ENCODE measurements at regions not wholly inside any gene's neighbourhood (a gene's known extent, or its start where the extent isn't known, plus 50 kb on each side); places are given as distances from the start of the nearest gene placed in this dataset.

DNA sequence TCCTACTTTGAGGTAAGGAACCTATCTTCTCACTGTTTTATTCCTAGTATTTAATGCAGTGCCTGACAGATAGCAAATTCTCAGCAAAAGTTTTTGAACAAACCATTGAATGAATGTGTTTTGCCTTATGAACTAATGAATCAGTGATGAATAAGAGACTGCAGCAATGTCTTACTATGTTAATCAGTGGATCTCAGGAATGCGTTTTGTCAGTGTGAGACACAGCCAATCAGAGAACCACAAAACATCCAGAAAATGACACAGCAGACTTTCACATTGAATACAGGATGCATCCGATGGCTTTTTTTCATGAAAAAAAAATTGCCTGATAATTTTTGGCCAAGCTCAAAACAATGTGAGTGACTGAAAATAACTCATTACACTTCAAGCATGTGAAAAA, 270.5 kb downstream of the BMP2 start:
- Mint-ChIP-seq H3K27me3 (ENCODE audit: insufficient read depth) (no peaks in the 10 kb centered on the region), H3K4me3 (no peak overlapping the region), H3K4me1 (ENCODE audit: low read depth) (no peaks in the 10 kb centered on the region), H3K36me3 (ENCODE audit: low read depth) (no peaks in the 10 kb centered on the region), H3K9me3 (peaks cover 51% of the 10 kb centered on the region), H3K27ac (no peak overlapping the region)
- DNase-seq, result no peak
- TF ChIP-seq, protein P1, sequence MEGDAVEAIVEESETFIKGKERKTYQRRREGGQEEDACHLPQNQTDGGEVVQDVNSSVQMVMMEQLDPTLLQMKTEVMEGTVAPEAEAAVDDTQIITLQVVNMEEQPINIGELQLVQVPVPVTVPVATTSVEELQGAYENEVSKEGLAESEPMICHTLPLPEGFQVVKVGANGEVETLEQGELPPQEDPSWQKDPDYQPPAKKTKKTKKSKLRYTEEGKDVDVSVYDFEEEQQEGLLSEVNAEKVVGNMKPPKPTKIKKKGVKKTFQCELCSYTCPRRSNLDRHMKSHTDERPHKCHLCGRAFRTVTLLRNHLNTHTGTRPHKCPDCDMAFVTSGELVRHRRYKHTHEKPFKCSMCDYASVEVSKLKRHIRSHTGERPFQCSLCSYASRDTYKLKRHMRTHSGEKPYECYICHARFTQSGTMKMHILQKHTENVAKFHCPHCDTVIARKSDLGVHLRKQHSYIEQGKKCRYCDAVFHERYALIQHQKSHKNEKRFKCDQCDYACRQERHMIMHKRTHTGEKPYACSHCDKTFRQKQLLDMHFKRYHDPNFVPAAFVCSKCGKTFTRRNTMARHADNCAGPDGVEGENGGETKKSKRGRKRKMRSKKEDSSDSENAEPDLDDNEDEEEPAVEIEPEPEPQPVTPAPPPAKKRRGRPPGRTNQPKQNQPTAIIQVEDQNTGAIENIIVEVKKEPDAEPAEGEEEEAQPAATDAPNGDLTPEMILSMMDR (IDR thresholded peaks at IDR 0.05), result no peak

DNA sequence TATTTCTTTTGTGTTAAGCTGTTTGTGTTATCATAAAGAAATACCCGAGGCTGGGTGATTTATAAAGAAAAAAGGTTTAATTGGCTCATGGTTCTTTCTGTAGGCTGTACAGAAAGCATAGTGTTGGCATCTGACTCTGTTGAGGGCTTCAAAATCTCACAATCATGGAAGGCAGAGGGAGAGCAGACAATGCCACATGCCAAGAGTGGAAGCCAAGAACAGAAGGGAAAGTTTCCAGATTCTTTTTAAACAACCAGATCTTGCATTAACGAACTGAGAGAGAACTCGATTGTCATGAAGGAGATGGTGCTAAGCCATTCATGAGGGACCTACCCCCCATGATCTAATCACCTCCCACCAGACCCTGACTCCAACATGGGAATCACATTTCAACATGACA, 290.1 kb downstream of the BMP2 start:
- no peak for DNase-seq
- H3K4me3 Mint-ChIP-seq, result no peak overlapping the region
- H3K9me3 Mint-ChIP-seq, result peaks cover 27% of the 10 kb centered on the region
- no peaks in the 10 kb centered on the region for H3K36me3 Mint-ChIP-seq (ENCODE audit: low read depth)
- H3K27ac Mint-ChIP-seq, result no peak overlapping the region
- no peaks in the 10 kb centered on the region for H3K4me1 Mint-ChIP-seq (ENCODE audit: low read depth)
- no peaks in the 10 kb centered on the region; the same call in 1 of the 2 replicates for H3K27me3 Mint-ChIP-seq (ENCODE audit: insufficient read depth)
- TF ChIP-seq, protein P1 (IDR thresholded peaks at IDR 0.05), result no peak

DNA sequence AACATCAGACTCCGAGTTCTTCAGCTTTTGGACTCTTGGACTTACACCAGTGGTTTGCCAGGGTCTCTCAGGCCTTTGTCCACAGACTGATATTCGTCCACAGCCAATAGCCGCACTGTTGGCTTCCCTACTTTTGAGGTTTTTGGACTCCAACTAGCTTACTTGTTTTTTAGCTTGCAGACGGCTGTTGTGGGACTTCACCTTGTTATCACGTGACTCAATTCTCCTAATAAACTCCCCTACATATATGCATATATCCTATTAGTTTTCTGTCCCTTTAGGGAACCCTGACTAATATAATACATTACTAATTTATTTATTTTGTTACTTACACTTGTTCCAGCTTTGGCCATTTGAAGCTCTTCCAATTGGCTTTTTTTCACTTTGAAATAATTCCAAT, 311.3 kb downstream of the BMP2 start:
- no peaks in the 10 kb centered on the region for H3K36me3 Mint-ChIP-seq (ENCODE audit: low read depth)
- no peaks in the 10 kb centered on the region for H3K27me3 Mint-ChIP-seq (ENCODE audit: insufficient read depth)
- H3K27ac Mint-ChIP-seq, result no peak overlapping the region
- peaks cover 22% of the 10 kb centered on the region for H3K9me3 Mint-ChIP-seq
- TF ChIP-seq, protein P1 (IDR thresholded peaks at IDR 0.05), result no peak
- no peak for DNase-seq
- no peaks in the 10 kb centered on the region for H3K4me1 Mint-ChIP-seq (ENCODE audit: low read depth)
- H3K4me3 Mint-ChIP-seq, result no peak overlapping the region

DNA sequence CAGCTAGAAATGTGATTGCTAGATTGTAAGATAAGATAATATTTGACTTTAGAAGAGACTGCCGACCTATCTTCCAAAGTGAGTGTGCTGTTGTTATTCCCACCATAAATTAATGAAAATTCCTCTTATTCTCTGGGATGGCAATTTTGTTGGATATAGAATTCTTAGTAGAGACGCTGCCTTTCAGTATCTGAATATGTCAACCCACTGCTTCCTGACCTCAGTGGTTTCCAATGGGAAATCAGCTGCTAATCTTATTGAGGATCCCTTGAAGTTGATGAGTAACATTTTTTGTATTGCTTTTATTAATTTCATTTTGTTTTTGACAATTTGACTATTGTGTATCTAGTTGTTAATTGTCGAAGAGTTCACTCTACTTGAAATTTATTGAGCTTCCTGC, 313.0 kb downstream of the BMP2 start:
- no peaks in the 10 kb centered on the region for H3K4me1 Mint-ChIP-seq (ENCODE audit: low read depth)
- DNase-seq, result no peak
- H3K27me3 Mint-ChIP-seq (ENCODE audit: insufficient read depth), result no peaks in the 10 kb centered on the region
- peaks cover 21% of the 10 kb centered on the region for H3K9me3 Mint-ChIP-seq
- H3K4me3 Mint-ChIP-seq, result no peak overlapping the region
- no peak overlapping the region for H3K27ac Mint-ChIP-seq
- H3K36me3 Mint-ChIP-seq (ENCODE audit: low read depth), result no peaks in the 10 kb centered on the region
- TF ChIP-seq, protein P1 (IDR thresholded peaks at IDR 0.05), result no peak

DNA sequence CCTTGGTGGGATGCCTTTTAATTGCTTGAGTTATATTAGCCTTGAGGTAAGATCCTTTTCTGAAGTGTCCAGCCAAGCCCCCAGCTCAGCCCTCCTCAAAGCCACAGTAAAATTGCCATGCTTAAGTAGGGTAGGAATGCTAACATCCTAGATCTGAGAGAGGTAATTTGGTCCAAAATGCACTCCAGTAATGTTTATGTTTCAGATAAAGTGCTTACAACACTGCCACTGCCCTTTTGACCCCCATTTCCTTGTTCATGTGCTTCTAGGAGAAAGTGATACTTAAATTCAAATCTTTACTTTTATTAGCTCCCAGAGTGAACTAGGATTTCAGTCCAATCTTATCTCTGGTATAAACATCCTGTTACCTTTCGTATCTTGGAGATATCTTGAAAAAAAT, 318.0 kb downstream of the BMP2 start:
- Mint-ChIP-seq H3K4me3 (no peak overlapping the region), H3K36me3 (ENCODE audit: low read depth) (no peaks in the 10 kb centered on the region), H3K27ac (no peak overlapping the region), H3K9me3 (peaks cover 33% of the 10 kb centered on the region), H3K27me3 (ENCODE audit: insufficient read depth) (no peaks in the 10 kb centered on the region), H3K4me1 (ENCODE audit: low read depth) (no peaks in the 10 kb centered on the region)
- DNase-seq, result no peak
- TF ChIP-seq, protein P1 (IDR thresholded peaks at IDR 0.05), result no peak

DNA sequence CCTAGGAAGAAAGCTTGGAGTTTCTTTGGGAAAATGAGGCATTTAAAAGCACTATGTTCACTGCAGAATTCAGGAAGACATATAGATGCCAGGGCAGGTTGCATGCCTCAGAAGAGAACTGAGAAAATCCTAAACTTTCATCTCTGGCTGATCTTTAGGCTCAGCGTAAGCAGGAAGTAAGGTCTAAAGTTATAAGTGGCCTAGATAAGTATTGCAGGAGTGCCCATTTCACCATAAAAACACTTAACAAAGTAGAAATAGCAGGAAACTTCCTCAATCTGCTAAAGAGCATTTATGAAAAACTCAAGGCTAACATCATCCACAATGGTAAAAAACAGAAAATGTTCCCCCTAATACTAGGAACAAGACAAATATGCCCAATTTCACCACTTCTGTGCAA, 320.3 kb downstream of the BMP2 start:
- Mint-ChIP-seq H3K9me3 (peaks cover 33% of the 10 kb centered on the region), H3K27ac (no peak overlapping the region), H3K4me1 (ENCODE audit: low read depth) (no peaks in the 10 kb centered on the region), H3K36me3 (ENCODE audit: low read depth) (no peaks in the 10 kb centered on the region), H3K27me3 (ENCODE audit: insufficient read depth) (no peaks in the 10 kb centered on the region), H3K4me3 (no peak overlapping the region)
- DNase-seq, result no peak
- TF ChIP-seq, protein P1 (IDR thresholded peaks at IDR 0.05), result no peak

All from HFFc6 (cell line).